GM21786 (cell line): ENCODE measurements at regions not wholly inside any gene's neighbourhood (a gene's known extent, or its start where the extent isn't known, plus 50 kb on each side); places are given as distances from the start of the nearest gene placed in this dataset.
"Not testable (repeated sequence)": the region's sequence is repeated elsewhere in the genome, so short reads cannot be mapped to it uniquely, and the experiment has no call there.

ENCODE experiments used
- ATAC-seq: cut with Tn5 transposase; IDR thresholded peaks from one replicate; pipeline ENCODE4 v1.9.1; 2021; ENCODE audit not compliant: unreplicated experiment

DNA sequence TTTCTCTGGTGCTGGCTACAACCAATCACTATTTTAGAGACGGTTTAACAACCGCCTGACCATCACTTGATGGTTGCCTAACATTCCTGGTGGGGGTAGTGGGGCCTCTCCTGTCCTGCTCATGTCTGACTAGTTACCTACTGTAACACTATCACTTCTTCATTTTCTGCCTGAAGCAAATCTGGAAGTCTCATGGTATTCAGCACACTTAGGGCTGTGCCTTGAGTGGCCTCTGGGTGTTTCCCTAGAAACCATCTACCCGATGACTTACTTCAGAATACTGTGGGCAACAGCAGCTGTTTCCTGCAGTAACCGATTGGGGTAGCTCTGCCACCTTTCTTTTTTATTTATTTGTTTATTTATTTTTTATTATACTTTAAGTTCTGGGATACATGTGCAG, 880.1 kb upstream of the INTU start:
- ATAC-seq = no peak

DNA sequence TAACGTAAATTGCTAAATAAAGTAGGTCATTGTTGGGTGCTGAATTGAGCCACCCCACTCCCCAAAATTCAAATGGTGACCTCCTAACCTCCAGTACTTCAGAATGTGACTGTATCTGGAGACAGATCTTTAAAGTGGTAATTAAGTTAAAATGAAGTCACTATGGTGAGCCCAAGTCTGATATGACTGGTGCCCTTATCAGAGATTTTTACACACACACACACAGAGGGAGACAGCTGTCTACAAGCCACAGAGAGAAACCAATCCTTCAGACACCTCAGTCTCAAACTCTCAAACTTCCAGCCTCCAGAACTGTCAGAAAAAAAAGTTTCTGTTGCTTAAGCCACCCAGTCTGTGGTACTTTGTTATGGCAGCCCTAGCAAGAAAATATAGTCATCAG, 879.2 kb upstream of the INTU start:
- no peak for ATAC-seq

GRCh38 chr4:126755506-126755905, 877.3 kb upstream of the INTU start:
- ATAC-seq = no peak

GRCh38 chr4:126756050-126756829, 876.5 kb upstream of the INTU start:
- ATAC-seq = no peak

DNA sequence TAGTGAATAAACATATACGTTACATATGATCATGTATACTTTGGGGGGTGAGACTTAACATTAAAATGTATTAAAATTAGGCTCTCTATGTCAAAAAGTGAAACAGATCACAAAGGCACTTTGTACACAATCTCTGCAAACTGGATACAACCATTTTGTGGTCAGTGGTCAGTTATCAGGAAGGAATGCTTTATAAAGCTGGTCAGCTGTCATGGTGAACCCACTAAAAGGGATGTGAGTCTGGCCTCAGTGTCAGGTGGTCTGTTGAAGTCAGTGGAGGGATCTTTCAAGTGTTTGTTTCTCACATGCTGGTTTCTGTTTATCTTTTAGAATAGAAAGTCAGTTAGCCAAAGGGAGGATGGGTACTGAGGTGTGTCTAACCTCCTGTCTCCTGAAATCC, 875.5 kb upstream of the INTU start:
- no peak for ATAC-seq

DNA sequence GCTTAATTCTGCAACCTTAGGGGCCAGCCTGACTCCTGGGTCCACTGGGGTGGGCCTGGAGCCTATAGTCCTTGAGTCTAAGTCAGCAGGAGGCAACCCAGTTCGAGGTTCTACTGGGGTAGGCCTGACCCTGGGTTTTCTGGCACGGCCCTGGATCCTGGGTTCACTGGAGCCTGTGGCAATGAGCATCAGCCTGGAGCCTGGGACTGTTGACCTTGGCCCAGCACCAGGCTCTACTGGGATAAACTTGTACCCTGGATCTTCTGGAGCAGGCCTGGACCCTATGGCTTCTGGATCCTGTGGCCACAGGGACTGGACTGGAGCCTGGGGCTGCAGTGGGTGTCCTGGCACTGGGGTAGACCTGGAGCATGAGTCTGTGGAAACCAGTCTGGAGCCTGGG, 874.3 kb upstream of the INTU start:
- no peak for ATAC-seq

GRCh38 chr4:126761947-126762662, 870.7 kb upstream of the INTU start:
- ATAC-seq = no peak

- ATAC-seq = no peak
These were observed 870.0 kb upstream of the INTU start for GRCh38 chr4:126762663-126763247.

- ATAC-seq = no peak
These were observed 866.5 kb upstream of the INTU start for GRCh38 chr4:126766241-126766640.

- ATAC-seq = no peak
These were observed 864.4 kb upstream of the INTU start for GRCh38 chr4:126768338-126768737.

DNA sequence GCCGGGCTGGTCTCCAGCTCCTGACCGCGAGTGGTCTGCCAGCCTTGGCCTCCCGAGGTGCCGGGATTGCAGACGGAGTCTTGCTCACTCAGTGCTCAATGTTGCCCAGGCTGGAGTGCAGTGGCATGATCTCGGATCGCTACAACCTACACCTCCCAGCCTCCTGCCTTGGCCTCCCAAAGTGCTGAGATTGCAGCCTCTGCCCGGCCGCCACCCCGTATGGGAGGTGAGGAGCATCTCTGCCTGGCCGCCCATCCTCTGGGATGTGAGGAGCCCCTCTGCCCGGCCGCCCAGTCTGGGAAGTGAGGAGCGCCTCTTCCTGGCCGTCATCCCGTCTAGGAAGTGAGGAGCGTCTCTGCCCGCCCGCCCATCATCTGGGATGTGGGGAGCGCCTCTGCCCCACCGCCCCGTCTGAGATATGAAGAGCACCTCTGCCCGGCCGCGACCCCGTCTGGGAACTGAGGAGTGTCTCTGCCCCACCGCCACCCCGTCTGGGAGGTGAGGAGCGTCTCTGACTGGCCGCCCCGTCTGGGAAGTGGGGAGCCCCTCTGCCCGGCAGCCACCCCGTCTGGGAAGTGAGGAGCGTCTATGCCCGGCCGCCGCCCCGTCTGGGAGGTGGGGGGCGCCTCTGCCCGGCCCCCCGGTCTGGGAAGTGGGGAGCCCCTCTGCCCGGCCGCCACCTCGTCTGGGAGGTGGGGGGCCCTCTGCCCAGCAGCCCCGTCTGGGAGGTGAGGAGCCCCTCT, 861.8 kb upstream of the INTU start:
- ATAC-seq = not testable (repeated sequence)

GRCh38 chr4:126771618-126772017, 861.1 kb upstream of the INTU start:
- not testable (repeated sequence) for ATAC-seq

- ATAC-seq = no peak
These were observed 860.1 kb upstream of the INTU start for GRCh38 chr4:126772662-126773061.

DNA sequence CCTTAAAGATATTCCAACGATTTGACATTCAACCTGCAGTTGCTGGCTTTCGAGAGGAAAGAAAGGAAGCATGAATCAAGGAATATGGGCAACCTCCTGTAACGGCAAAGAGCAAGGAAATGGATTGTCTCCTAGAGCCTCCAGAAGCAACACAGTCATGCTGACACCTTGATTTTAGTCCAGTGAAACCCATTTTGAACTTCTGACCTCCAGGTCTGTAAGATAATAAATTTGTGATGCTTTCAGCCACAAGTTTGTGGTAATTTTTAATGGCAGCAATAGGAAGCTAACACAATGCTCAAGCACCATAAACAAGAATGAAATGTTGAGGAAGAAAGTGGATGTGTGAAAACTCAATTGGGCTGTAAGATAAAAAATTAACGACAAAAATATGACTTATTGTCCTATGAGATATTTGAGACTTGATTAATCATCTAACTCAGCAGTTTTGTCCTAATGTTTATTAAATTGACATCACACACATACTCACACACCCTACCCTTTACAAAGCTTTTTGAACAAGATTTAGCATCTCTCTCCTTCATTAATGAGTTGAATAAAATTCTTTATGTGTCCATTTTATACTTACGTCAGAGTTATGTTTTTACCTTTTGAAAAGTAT, 857.2 kb upstream of the INTU start:
- ATAC-seq = no peak

GRCh38 chr4:126776361-126776760, 856.4 kb upstream of the INTU start:
- ATAC-seq = no peak

GRCh38 chr4:126777649-126778048, 855.1 kb upstream of the INTU start:
- no peak for ATAC-seq

GRCh38 chr4:126778348-126778747, 854.4 kb upstream of the INTU start:
- ATAC-seq = no peak

- no peak for ATAC-seq
These were observed 853.8 kb upstream of the INTU start for GRCh38 chr4:126779001-126779400.

DNA sequence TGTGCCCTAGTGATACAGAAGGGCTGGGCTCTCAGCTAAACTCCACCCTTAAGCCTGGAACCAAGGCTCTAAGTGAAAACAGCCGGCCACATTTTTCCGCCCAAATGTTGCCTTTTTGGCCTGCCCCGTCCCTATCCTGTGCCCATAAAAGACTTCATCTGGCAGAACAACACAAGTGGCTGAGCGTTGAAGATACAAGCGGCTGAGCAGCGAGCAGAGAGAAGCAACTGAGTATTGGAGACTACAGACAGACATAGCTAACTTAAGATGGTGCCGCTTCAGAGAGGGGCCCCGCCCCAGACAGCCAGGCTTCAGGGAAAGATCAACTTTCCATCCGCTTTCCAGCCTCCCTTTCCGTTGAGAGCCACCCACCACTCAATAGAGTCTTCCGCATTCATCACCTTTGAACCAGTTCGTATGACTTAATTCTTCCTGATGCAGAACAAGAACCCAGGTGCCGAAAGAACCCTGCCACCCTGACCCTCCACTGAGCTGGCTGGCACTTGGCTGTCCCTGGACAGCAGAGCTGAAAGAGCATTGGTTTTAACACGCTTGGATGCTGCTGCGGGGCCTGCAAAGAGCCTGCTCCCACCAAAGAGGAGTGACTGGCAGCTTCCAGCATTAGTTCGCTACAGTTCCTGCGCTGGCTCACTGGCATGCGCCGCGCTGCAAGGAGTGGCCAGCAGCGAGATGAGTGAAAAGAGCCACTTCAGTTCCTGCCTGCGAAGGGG, 853.2 kb upstream of the INTU start:
- no peak for ATAC-seq

DNA sequence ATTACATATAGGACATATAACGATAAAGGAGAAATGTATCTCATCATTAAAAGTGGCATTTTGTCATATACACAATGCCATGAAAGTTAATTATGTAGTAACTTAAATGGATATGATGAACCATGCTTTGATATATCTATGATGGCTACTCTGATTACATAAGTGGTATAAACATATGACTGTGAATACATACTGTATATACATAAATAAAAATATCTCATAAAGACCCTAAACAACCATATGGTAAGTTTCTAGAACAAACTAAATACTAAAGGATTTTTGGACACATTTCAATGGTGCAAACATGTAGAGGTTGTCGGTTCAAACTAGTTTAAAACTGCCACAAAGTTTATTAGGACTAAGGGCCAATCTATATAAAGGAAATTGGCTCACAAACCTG, 849.6 kb upstream of the INTU start:
- ATAC-seq = no peak
